ENCODE measurements at regions not wholly inside any gene's neighbourhood (a gene's known extent, or its start where the extent isn't known, plus 50 kb on each side); places are given as distances from the start of the nearest gene placed in this dataset.
"Not testable (repeated sequence)": the region's sequence is repeated elsewhere in the genome, so short reads cannot be mapped to it uniquely, and the experiment has no call there.

GRCh38 chr4:79266136-79266535, 59.7 kb downstream of the NAA11 start:
- DNase-seq, result no peak

DNA sequence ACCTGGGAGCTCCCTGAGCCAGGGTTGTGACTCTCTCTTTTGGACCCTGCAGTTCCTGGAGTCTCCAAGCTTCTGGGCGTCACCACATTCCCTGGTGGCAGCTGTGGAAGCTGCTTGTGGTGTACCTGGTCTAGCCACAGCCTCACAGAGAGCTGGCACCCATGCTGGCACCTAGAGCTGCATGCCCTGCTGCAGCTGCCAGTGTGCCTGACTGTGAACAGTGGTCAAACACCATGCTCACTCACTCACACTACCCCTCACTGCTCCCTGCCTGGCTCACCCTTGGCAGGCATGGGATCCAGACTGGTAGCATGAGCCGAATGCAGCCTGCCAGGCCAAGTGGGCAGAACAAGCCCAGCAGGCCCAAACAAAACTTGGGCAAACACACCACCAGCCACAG, 66.6 kb downstream of the NAA11 start:
- no peak for DNase-seq

DNA sequence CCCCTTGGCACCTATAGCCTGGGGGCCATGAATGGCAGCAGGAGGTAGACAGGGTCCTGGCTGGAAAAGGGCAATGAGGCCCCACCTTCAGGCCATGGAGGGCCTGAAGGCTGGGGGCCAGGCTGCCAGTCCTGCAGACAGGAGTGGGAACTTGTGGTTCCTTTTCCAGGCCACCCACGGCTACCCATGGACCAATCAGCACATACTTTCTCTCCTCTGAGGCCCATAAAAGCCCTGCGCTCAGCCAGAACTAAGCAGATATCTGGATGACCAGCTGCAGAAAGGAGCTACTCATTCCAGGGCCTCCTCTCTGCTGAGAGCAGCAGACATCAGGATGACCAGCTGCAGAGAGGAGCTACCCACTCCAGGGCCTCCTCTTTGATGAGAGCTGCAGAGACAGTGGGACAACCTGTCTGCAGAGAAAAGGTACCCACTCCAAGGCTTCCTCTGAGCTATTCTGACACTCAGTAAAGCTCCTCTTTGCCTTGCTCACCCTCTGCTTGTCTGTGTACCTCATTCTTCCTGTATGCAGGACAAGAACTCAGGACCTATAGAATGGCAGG, 67.2 kb downstream of the NAA11 start:
- no peak for DNase-seq

DNA sequence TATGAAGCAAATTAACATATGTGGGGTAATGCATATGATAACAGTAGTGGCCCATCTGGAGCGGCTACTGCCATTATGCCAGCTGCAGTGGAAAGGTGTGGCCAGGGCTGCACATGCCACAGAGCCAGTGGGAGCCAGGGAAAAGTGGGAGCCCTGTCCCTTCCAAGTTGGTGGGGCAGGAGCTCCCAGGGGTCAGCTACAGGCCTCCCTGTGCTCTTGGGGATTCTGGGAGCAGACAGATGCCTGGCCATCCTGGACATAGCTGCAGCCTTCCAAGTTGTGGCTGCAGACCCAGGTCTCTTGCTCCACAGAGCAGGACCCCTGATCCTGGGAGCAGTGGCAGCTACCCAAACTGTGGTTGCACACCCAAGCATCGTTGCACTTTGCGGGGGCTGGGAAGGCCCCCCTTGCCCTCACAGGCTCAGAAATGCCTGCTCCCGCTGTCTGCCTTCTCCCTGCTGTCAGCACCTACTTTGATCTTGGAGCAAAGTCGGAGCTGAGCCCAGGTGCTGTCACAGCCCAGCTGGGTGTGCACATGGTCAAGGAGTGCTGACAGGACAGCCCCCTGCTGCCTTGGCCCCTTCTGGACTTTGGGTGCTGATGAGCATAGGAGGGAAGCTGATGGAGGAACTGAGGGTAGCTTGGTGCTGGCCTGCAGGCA, 67.8 kb downstream of the NAA11 start:
- no peak for DNase-seq

GRCh38 chr4:79255793-79256192, 70.1 kb downstream of the NAA11 start:
- no peak for DNase-seq

GRCh38 chr4:79253924-79254323, 71.9 kb downstream of the NAA11 start:
- no peak for DNase-seq

GRCh38 chr4:79253168-79253567, 72.7 kb downstream of the NAA11 start:
- no peak for DNase-seq

DNA sequence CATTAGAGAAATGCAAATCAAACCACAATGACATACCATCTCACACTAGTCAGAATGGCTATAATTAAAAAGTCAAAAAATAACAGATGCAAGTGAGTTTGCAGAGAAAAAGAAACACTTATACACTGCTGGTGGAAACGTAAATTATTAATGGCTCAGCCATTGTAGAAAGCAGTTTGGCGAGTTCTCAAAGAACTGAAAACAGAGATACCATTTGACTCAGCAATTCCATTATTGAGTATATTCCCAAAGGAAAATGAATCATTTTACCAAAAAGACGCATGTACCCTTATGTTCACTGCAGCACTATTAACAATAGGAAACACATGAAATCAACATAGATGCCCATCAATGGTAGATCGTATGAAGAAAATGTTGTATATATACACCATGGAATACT, 75.0 kb downstream of the NAA11 start:
- no peak for DNase-seq

DNA sequence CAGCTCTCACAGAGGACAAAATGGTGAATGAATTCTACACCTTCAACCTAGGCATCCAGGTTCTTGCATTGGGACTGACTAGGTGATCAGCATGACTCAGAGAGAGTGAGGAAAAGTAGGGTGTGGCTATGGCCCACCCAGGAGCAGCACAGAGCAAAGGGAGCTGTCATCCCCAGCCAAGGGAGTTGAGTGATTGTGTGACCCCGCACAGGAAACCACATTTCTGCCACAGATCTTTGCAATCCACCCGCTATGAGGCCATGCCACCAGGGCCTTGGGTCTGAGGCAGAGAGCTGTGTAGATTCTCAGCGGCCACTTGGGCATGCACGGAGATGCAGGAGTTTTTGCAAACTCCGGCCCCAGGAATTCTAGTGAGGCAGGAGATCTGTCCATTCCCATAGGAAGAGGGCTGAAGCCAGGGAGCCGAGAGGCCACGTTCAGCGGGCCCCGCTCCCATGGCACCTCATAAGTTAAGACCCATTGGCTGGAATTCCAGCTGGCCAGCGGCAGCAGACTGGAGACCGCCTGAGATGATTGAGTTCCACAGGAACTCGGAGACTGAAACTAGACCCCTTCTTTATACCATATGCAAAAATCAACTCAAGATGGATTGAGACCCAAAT, 75.9 kb downstream of the NAA11 start:
- DNase-seq, result no peak

- DNase-seq, result no peak
These were observed 77.3 kb downstream of the NAA11 start for GRCh38 chr4:79248610-79249009.

DNA sequence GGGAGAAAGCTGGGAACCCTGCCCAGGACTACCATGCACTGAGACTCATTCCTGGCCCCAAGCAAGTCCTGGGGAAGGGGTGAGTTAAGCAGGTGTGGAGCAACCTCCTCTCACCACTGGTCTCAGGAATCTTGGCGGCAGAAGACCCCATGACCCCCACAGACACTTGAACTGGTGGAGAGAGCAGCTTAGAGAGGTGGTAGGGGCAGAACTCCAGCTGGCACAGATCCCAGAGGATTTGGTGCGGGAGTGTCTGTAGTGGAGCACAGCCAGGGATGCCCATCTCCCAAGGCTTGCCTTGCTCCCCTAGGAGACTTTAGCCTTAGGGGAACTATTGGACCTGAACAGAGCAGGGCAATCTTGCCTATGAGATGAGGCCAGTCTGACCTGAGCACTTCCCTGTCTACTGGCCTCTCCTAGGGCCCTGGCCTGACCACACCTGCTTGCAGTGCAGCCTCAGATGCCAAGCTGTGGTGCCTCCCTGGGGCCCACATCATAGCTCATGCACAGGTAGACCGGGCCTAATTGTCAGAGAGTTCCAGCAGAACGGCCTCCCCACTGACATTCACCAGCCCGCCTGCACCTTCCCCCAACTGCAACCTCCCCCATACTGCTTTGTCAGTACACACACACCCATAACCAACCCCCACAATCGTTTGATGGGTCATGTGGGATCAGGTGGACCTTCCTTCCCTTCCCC, 78.0 kb downstream of the NAA11 start:
- no peak for DNase-seq

GRCh38 chr4:79245200-79245940, 80.5 kb downstream of the NAA11 start:
- not testable (repeated sequence) for DNase-seq

- no peak for DNase-seq
These were observed 84.0 kb downstream of the NAA11 start for GRCh38 chr4:79241846-79242245.

- no peak for DNase-seq
These were observed 88.0 kb downstream of the NAA11 start for GRCh38 chr4:79237851-79238250.

DNA sequence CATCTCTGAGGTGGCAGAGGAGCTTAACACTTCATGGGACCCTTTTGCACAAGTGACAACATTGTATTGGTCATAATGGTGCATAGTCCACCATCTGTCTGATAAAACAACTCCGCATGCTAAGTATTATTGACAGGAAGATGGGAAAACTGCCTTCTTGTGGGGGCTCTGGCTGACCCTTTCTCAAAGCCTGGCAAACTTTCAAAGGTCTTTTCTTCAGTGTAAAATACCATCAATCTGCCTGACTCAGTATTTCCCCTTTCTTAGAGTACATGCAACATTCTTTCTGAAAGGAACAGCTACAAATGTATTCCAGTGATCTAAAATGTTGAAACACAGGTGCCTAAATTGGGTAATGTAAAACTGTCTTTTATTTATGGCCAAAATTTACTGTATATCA, 89.1 kb downstream of the NAA11 start:
- DNase-seq, result no peak

GRCh38 chr4:79235095-79235494, 90.8 kb downstream of the NAA11 start:
- no peak for DNase-seq

GRCh38 chr4:79233820-79234219, 92.0 kb downstream of the NAA11 start:
- no peak for DNase-seq

- no peak for DNase-seq
These were observed 93.3 kb downstream of the NAA11 start for GRCh38 chr4:79232540-79232939.

DNA sequence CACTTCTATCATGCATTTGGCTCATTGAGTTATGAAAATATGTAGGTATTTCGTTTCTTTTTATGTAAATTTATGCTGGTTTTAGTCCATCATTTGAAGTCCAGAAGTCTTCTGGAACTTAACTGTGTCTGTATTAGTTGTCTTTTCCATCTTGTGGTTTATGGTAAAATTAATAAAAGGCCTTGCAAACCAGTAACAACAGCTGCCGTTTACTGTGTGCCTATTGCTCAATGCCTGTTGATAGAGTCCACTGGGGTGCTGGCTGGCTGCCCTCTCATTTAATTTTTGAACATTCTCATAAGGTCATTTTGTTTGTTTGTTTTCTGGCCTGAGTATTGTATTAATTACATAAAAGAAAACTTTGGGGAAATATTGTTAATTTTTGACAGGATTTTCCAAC, 98.0 kb downstream of the NAA11 start:
- DNase-seq, result no peak

GRCh38 chr4:79225360-79225759, 100.5 kb downstream of the NAA11 start:
- no peak for DNase-seq

- DNase-seq, result no peak
These were observed 101.1 kb downstream of the NAA11 start for GRCh38 chr4:79224777-79225104.

DNA sequence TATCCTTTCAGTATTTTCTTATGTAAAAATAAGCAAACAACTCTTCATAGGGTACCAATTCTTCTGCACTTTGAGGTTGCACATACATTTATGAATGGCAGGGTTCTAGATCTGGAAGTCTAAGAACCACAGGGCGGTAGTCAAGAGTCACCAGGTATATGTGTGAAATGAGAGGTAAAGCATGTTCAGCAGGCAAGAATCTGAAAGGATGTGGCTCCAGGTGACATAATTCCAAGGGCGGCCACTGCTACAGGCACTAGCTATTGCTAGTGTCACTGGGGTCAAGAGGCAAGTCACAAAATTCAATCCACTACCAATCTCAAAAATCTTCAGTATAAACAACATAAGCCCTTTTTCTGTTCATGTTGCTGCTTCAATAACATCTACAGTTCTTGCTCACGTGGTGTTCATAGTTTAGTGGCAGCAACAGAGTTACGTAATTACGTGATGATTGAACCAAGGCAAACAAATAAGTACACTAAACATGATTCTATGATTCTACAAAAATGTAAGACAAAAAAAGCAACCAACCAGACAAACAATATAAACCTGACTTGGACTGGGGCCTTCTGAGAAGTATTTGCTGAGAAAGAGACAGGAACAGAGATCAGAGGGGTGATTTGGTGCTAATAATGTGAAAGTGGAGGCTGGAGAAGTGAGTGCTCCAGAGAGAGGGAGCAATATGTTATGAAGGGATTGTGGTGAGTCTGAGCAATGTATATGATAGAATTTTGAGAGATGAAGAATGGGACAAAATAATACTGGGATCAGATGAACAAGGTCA, 101.7 kb downstream of the NAA11 start:
- no peak for DNase-seq

GRCh38 chr4:79217025-79217424, 108.8 kb downstream of the NAA11 start:
- no peak for DNase-seq
